Ovary (tissue), 3 donors: ENCODE measurements at regions not wholly inside any gene's neighbourhood (a gene's known extent, or its start where the extent isn't known, plus 50 kb on each side); places are given as distances from the start of the nearest gene placed in this dataset.

ENCODE experiments used
- CTCF ChIP-seq, 3 donors: fragments of 450-650 bp in 2 of 3; fragments of 200-600 bp in 1 of 3; IDR thresholded peaks; one replicate each; pipeline versions ENCODE4 v1.5.1 to v1.8.0; 2016 to 2022; ENCODE audit warnings: antibody characterized with exemption in 3 of 3, mild to moderate bottlenecking in 1 of 3
- POLR2A ChIP-seq: fragments of 450-650 bp; IDR thresholded peaks from one replicate; pipeline ENCODE4 v1.6.1; 2017; ENCODE audit warnings: antibody characterized with exemption, mild to moderate bottlenecking, moderate library complexity
- donor health status: DM: no; HTN: no; CAD: no.

- TF ChIP-seq POLR2A (no peak), CTCF (IDR thresholded peaks at IDR 0.05) (no peak)
These were observed 962.1 kb downstream of the KCNJ18 start for GRCh38 chr17:22654447-22654846.
